Ovary (tissue), 7 donors: ENCODE measurements at regions not wholly inside any gene's neighbourhood (a gene's known extent, or its start where the extent isn't known, plus 50 kb on each side); places are given as distances from the start of the nearest gene placed in this dataset.

ENCODE experiments used
- DNase-seq, 5 donors: peaks; one replicate each; pipeline ENCODE4 v3.0.0-alpha.2; 2019 to 2020
- H3K27ac ChIP-seq, 2 donors: fragments of 200-600 bp; one replicate each; pipeline versions ENCODE4 v1.5.1 to v1.8.0; 2019 to 2022
- H3K27me3 ChIP-seq: fragments of 200-600 bp; one replicate; pipeline ENCODE4 v1.8.0; 2022
- H3K36me3 ChIP-seq: fragments of 200-600 bp; sonication (generic); one replicate; pipeline ENCODE4 v1.5.1; 2019
- H3K4me1 ChIP-seq: one replicate; pipeline ENCODE4 v1.8.1; 2013; ENCODE audit warnings: mild to moderate bottlenecking, moderate library complexity; ENCODE audit not compliant: insufficient read depth
- H3K4me3 ChIP-seq: fragments of 200-600 bp; sonication (generic); one replicate; pipeline ENCODE4 v1.5.1; 2017
- H3K9me3 ChIP-seq, 2 donors: fragments of 200-600 bp in 1 of 2; sonication (generic) in 1 of 2; one replicate each; pipeline versions ENCODE4 v1.5.1 to v1.8.1; 2013 to 2019; ENCODE audit warnings: mild to moderate bottlenecking in 1 of 2, moderate library complexity in 1 of 2
- EP300 ChIP-seq: sonication (generic); formaldehyde crosslinking; IDR thresholded peaks from one replicate; pipeline ENCODE4 v1.6.1; 2017; ENCODE audit warnings: antibody characterized with exemption
- POLR2A ChIP-seq: fragments of 450-650 bp; IDR thresholded peaks from one replicate; pipeline ENCODE4 v1.6.1; 2017; ENCODE audit warnings: antibody characterized with exemption, mild to moderate bottlenecking, moderate library complexity
- WGBS, 3 donors: extraction: QIAGEN DNeasy Blood & Tissue Kit in 1 of 3; methylation state at CpG; one replicate each; pipeline versions ENCODE4 v1.1.5 to v1.1.7; 2013 to 2017; 5-methylcytosine and 5-hydroxymethylcytosine counted together
- intact Hi-C, 4 donors: fragments of 100-400 bp; cut with DNase I; formaldehyde crosslinking; loops; one replicate each; pipeline versions ENCODE4 v1.11.0 to v1.15.1; 2022 to 2023
- TF ChIP-seq, protein P1 (sequence below), 3 donors: fragments of 450-650 bp in 2 of 3; fragments of 200-600 bp in 1 of 3; IDR thresholded peaks; one replicate each; pipeline versions ENCODE4 v1.5.1 to v1.8.0; 2016 to 2022; ENCODE audit warnings: antibody characterized with exemption in 3 of 3, mild to moderate bottlenecking in 1 of 3
- donor health status: DM: no; HTN: no; CAD: no; lungs with moderate emphysema.
- donor health status: DM: no; HTN: no; CAD: no.
- donor health status: Bipolar disorder and iron deficiency.
- donor health status: DM: no; HTN: no; CAD: no.
- donor health status: DM: yes; HTN: yes; CAD: no.

- no peaks in the 10 kb centered on the region for H3K9me3 ChIP-seq
- WGBS, 3 donors: 46 to 58% (median 58%) methylated on average over 3 of the region's 3 CpGs
Observed at GRCh38 chr3:72390841-72391240, 457.4 kb downstream of the SHQ1 start.

DNA sequence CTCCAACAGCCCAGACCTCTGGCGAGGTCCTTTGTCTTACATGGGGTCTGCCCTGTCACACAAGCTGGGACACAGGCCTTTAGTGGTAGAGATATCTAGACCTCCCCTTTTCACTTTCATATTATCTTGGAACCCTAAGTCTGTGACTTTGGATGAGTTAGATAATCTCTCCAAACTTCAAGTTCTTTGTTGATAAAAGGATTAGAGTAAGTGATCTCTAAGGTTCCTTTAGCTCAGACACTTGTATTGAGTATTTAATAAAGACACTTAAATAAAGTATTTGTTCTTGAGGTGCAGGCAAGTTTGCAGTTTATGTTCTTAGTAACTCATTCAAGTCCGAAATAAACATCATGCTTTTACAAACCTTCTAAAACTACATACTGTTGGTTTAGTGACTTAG lies 459.6 kb downstream of the SHQ1 start:
- H3K4me3 ChIP-seq: no peak overlapping the region
- 93 to 98% (median 93%) methylated on average over 2 of the region's 2 CpGs for WGBS, 3 donors
- intact Hi-C loops: no loop called here
- H3K9me3 ChIP-seq: no peaks in the 10 kb centered on the region
- no peaks in the 10 kb centered on the region for H3K36me3 ChIP-seq
- no peaks in the 10 kb centered on the region for H3K27me3 ChIP-seq
- no peak for DNase-seq
- TF ChIP-seq POLR2A (no peak), EP300 (no peak)
- TF ChIP-seq, protein P1, sequence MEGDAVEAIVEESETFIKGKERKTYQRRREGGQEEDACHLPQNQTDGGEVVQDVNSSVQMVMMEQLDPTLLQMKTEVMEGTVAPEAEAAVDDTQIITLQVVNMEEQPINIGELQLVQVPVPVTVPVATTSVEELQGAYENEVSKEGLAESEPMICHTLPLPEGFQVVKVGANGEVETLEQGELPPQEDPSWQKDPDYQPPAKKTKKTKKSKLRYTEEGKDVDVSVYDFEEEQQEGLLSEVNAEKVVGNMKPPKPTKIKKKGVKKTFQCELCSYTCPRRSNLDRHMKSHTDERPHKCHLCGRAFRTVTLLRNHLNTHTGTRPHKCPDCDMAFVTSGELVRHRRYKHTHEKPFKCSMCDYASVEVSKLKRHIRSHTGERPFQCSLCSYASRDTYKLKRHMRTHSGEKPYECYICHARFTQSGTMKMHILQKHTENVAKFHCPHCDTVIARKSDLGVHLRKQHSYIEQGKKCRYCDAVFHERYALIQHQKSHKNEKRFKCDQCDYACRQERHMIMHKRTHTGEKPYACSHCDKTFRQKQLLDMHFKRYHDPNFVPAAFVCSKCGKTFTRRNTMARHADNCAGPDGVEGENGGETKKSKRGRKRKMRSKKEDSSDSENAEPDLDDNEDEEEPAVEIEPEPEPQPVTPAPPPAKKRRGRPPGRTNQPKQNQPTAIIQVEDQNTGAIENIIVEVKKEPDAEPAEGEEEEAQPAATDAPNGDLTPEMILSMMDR (IDR thresholded peaks at IDR 0.05): no peak
- no peak overlapping the region for H3K27ac ChIP-seq
- peaks cover 6% of the 10 kb centered on the region for H3K4me1 ChIP-seq

More at GRCh38 chr3:72390841-72391240, 457.4 kb downstream of the SHQ1 start:
- intact Hi-C loops: no loop called here
- Histone ChIP-seq H3K27me3 (no peaks in the 10 kb centered on the region), H3K36me3 (no peaks in the 10 kb centered on the region), H3K4me3 (no peak overlapping the region), H3K27ac (no peak overlapping the region), H3K4me1 (peaks cover 6% of the 10 kb centered on the region)
- TF ChIP-seq POLR2A (no peak), EP300 (no peak)
- TF ChIP-seq, protein P1 (IDR thresholded peaks at IDR 0.05): no peak
- no peak for DNase-seq

DNA sequence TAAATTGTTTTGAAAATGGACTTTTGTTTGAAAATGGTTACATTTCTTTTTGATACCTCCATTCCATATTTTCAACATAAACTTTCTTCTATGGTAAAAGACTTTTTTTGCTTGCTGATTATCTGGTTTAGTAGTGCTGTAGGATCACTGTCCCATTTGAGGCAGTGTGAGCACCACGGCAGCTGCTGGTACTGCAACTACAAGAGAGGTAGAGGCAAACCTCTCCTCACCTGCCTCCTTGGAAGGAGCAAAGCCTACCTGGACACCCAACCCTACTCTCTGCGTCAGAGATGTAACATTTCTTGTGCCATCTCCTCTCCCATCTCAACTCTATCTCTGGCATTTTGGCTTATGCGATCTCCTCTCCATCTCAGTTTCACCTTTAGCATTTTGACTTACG lies 460.1 kb downstream of the SHQ1 start:
- TF ChIP-seq, protein P1 (IDR thresholded peaks at IDR 0.05): no peak
- TF ChIP-seq POLR2A (no peak), EP300 (no peak)
- WGBS, 3 donors: 91 to 94% (median 92%) methylated on average over 4 of the region's 4 CpGs
- no peak overlapping the region for H3K27ac ChIP-seq
- no peak overlapping the region for H3K4me3 ChIP-seq
- intact Hi-C loops: no loop called here
- H3K9me3 ChIP-seq: no peaks in the 10 kb centered on the region
- H3K36me3 ChIP-seq: no peaks in the 10 kb centered on the region
- H3K27me3 ChIP-seq: no peaks in the 10 kb centered on the region
- no peak for DNase-seq
- H3K4me1 ChIP-seq: peaks cover 10% of the 10 kb centered on the region

DNA sequence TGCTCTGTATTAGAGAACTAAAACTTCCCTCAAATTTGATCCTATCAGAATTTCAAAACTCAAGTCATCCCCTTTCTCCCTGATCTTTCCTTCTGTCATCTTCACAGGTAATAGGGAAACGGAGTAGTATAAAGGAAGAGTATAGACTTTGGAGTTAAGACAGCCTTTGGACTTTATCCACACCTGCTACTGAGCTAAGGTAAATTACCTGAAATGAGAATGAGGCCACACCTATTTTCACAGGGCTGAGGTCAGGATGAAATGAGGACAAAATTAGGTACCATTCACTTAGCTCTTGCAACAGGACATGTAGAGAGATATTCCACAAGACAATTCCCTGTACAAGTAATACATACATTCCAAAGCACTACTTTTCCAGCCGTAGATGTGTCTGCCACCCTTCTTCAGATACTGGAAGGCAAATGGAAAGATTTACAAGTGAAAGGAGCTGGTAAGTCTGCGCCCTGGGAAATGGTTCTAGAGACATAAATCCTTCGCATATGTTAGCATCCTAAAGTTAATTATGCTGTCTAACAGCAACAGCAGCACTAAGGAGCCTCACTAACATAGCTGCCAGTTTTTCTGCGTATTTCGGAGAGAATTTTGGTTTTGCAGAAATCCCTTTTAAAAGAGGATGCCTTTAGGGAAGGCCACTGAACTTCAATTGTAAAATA lies 461.8 kb downstream of the SHQ1 start:
- intact Hi-C loops: no loop called here
- TF ChIP-seq EP300 (no peak), POLR2A (no peak)
- TF ChIP-seq, protein P1 (IDR thresholded peaks at IDR 0.05): no peak

More for the DNA sequence above, 461.8 kb downstream of the SHQ1 start:
- DNase-seq: no peak
- no peaks in the 10 kb centered on the region for H3K36me3 ChIP-seq
- H3K9me3 ChIP-seq: no peaks in the 10 kb centered on the region
- H3K27ac ChIP-seq: no peak overlapping the region
- 93 to 94% (median 93%) methylated on average over 6 of the region's 6 CpGs for WGBS, 3 donors
- no peaks in the 10 kb centered on the region for H3K27me3 ChIP-seq
- peaks cover 12% of the 10 kb centered on the region for H3K4me1 ChIP-seq
- H3K4me3 ChIP-seq: no peak overlapping the region
